Left ventricle myocardium inferior (tissue), 1 donor: ENCODE measurements at regions not wholly inside any gene's neighbourhood (a gene's known extent, or its start where the extent isn't known, plus 50 kb on each side); places are given as distances from the start of the nearest gene placed in this dataset.

Experiments
- DNase-seq: peaks from one replicate; pipeline ENCODE4 v3.0.0-alpha.2; 2020
- H3K27ac ChIP-seq: fragments of 200-600 bp; replicated peaks from 2 replicates; pipeline ENCODE4 v1.8.0; 2021
- H3K27me3 ChIP-seq: fragments of 200-600 bp; 2 replicates; pipeline ENCODE4 v1.8.0; 2021; ENCODE audit warnings: low read depth
- H3K36me3 ChIP-seq: fragments of 200-600 bp; 2 replicates; pipeline ENCODE4 v1.8.0; 2021
- H3K4me1 ChIP-seq: fragments of 200-600 bp; 2 replicates; pipeline ENCODE4 v1.8.0; 2021
- H3K4me3 ChIP-seq: fragments of 200-600 bp; 2 replicates; pipeline ENCODE4 v1.8.0; 2021; ENCODE audit warnings: mild to moderate bottlenecking, moderate library complexity
- H3K9me3 ChIP-seq: fragments of 200-600 bp; replicated peaks from 2 replicates; pipeline ENCODE4 v1.8.0; 2021
- intact Hi-C: fragments of 100-400 bp; cut with micrococcal nuclease; formaldehyde crosslinking; loops from one replicate; pipeline ENCODE4 v1.11.0; 2022
- TF ChIP-seq, protein P1 (sequence below): fragments of 200-600 bp; IDR thresholded peaks from 2 replicates; pipeline ENCODE4 v1.8.0; 2021; ENCODE audit warnings: antibody characterized with exemption, mild to moderate bottlenecking, borderline replicate concordance
- donor health status: DM: no; HTN: yes; CAD: no; lungs with severe emphysema.

DNA sequence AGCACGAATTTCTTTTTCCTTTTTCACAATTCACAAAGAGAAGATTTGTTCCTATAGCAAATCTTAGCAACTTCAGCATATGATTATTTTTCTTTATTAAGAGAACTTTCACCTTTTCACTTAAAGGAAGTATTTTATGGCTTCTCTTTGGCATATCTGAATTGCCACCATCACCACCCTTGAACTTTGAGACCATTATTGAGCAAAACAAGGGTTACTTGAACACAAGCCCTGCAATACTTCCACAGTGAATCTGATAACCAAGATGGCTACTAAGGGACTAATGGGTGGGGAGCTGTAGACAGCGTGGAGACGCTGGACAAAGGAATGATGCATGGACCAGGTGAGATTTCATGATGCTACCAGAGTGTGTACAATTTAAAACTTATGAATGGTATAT, 815.0 kb downstream of the LRRIQ3 start:
- DNase-seq = no peak
- no peaks in the 10 kb centered on the region for H3K36me3 ChIP-seq
- H3K4me3 ChIP-seq = no peak overlapping the region
- intact Hi-C loops = no loop called here
- H3K27ac ChIP-seq = no peak overlapping the region
- no peaks in the 10 kb centered on the region for H3K9me3 ChIP-seq
- TF ChIP-seq, protein P1, sequence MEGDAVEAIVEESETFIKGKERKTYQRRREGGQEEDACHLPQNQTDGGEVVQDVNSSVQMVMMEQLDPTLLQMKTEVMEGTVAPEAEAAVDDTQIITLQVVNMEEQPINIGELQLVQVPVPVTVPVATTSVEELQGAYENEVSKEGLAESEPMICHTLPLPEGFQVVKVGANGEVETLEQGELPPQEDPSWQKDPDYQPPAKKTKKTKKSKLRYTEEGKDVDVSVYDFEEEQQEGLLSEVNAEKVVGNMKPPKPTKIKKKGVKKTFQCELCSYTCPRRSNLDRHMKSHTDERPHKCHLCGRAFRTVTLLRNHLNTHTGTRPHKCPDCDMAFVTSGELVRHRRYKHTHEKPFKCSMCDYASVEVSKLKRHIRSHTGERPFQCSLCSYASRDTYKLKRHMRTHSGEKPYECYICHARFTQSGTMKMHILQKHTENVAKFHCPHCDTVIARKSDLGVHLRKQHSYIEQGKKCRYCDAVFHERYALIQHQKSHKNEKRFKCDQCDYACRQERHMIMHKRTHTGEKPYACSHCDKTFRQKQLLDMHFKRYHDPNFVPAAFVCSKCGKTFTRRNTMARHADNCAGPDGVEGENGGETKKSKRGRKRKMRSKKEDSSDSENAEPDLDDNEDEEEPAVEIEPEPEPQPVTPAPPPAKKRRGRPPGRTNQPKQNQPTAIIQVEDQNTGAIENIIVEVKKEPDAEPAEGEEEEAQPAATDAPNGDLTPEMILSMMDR = no peak
- H3K27me3 ChIP-seq = no peaks in the 10 kb centered on the region
- H3K4me1 ChIP-seq = no peaks in the 10 kb centered on the region

DNA sequence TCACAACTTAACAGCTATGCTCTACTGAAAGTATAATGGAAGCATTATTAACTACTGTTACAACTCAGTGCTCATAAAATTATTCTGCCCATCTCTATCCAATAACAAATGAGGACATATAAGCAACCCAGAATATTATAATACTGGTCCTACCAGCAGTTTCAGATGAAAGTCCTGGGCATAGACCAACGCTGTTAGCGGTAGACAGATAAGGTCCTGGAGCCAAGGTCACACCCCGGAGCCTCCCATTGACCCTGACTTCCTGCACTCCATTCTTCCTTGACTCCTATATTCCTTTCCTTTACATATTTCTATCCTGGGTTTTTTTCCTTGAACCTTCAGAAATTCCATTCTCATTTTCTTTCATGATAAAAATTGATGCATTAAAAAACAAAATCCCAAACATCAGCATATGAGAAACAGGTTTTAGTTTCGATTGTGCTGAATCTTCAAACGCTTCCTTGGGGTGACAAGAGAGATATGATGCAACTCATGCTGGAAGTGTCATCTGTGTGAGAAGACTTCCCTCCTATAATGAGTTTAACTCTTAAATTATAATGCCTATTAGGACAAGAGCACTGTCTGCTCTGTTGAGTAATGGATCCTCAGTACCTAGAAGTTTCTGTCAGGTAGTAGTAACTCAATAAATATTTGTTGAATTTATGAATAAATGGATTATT, 831.1 kb downstream of the LRRIQ3 start:
- TF ChIP-seq, protein P1 = no peak
- Histone ChIP-seq H3K36me3 (no peaks in the 10 kb centered on the region), H3K27ac (no peak overlapping the region), H3K4me1 (no peaks in the 10 kb centered on the region), H3K27me3 (no peaks in the 10 kb centered on the region), H3K4me3 (no peak overlapping the region), H3K9me3 (no peaks in the 10 kb centered on the region)
- no peak for DNase-seq
- intact Hi-C loops = no loop called here

DNA sequence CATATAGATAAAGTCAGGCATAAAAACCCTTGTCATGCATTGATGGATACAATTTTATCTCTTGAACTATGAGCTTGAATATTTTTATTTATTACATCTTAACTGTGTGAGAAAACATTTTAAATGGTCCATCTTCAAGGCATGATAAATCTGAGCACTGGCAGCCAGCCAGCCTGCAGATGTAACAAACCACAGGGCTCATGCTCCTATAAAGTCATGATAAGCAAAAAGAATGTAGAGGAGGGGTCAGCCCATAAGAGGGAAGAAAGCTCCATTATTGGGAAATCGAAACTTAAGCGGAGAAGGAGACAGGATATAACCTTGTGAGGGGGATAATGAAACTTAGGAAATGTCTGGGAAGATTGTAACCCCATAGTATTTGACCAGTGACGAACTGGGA, 839.0 kb downstream of the LRRIQ3 start:
- intact Hi-C loops = no loop called here
- no peaks in the 10 kb centered on the region for H3K9me3 ChIP-seq
- DNase-seq = no peak
- no peaks in the 10 kb centered on the region for H3K36me3 ChIP-seq
- no peak overlapping the region for H3K27ac ChIP-seq
- no peaks in the 10 kb centered on the region for H3K4me1 ChIP-seq
- no peak overlapping the region for H3K4me3 ChIP-seq
- H3K27me3 ChIP-seq = no peaks in the 10 kb centered on the region
- TF ChIP-seq, protein P1 = no peak

DNA sequence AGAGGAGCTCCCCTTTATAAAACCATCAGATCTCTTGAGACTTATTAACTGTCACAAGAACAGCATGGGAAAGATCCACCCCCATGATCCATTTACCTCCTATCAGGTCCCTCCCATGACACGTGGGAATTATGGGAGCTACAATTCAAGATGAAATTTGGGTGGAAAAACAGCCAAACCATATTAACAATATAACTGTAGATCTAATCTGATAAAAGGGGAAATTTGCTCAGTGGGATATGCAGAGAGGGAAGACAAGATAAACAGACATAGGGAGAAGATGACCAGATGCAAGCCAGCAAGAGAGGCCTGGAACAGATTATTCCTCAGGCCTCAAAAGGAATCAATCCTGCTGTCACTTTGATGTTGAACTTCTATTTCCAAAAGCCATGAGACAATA, 841.5 kb downstream of the LRRIQ3 start:
- Histone ChIP-seq H3K9me3 (no peaks in the 10 kb centered on the region), H3K27me3 (no peaks in the 10 kb centered on the region), H3K27ac (no peak overlapping the region), H3K4me1 (no peaks in the 10 kb centered on the region), H3K4me3 (no peak overlapping the region), H3K36me3 (no peaks in the 10 kb centered on the region)
- intact Hi-C loops = no loop called here
- DNase-seq = no peak
- TF ChIP-seq, protein P1 = no peak

DNA sequence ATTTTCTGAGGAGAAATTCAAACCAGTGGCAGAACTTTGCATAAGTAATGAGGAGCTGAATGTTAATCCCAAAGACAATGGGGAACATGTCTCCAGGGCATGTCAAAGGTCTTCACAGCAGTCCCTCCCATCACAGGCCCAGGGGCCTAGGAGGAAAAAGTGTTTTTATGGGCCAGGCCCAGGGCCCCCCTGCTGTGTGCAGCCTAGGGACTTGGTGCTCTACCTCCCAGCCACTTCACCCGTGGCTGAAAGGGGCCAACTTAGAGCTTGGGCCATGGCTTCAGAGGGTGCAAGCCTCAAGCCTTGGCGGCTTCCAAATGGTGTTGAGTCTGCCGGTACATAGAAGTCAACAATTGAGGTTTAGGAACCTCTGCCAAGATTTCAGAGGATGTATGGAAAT, 854.0 kb downstream of the LRRIQ3 start:
- no peak for DNase-seq
- Histone ChIP-seq H3K4me3 (no peak overlapping the region), H3K9me3 (no peaks in the 10 kb centered on the region), H3K36me3 (no peaks in the 10 kb centered on the region), H3K27me3 (no peaks in the 10 kb centered on the region), H3K27ac (no peak overlapping the region), H3K4me1 (no peaks in the 10 kb centered on the region)
- TF ChIP-seq, protein P1 = no peak
- intact Hi-C loops = no loop called here
